ENCODE measurements at regions not wholly inside any gene's neighbourhood (a gene's known extent, or its start where the extent isn't known, plus 50 kb on each side); places are given as distances from the start of the nearest gene placed in this dataset.

DNA sequence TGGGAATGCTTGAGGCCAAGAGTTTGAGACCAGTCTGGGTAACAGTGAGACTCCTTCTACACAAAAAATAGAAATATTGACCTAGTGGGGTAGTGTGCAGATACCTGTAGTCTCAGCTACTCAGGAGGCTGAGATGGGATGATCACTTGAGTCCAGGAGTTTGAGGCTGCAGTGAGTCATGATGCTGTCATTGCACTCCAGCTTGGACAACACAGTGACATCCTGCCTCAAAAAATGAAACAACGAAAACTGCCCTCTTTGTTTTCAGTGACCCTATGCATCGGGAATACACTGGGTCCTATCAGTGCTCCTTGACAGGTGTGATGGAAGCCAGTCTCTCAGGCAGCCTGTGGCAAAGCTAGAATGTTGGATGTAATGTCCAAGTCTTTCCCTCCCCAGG lies 311.5 kb upstream of the OR4E1 start:
- no peak for TF ChIP-seq EZH2 (IDR thresholded peaks at IDR 0.05; ENCODE audit: low read length, unreplicated experiment)
- TF ChIP-seq, protein P1, sequence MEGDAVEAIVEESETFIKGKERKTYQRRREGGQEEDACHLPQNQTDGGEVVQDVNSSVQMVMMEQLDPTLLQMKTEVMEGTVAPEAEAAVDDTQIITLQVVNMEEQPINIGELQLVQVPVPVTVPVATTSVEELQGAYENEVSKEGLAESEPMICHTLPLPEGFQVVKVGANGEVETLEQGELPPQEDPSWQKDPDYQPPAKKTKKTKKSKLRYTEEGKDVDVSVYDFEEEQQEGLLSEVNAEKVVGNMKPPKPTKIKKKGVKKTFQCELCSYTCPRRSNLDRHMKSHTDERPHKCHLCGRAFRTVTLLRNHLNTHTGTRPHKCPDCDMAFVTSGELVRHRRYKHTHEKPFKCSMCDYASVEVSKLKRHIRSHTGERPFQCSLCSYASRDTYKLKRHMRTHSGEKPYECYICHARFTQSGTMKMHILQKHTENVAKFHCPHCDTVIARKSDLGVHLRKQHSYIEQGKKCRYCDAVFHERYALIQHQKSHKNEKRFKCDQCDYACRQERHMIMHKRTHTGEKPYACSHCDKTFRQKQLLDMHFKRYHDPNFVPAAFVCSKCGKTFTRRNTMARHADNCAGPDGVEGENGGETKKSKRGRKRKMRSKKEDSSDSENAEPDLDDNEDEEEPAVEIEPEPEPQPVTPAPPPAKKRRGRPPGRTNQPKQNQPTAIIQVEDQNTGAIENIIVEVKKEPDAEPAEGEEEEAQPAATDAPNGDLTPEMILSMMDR (conservative IDR thresholded peaks at IDR 0.05; ENCODE audit: low read depth, low read length): no peak
